GM12892 (cell line): ENCODE measurements at regions not wholly inside any gene's neighbourhood (a gene's known extent, or its start where the extent isn't known, plus 50 kb on each side); places are given as distances from the start of the nearest gene placed in this dataset.
"Not testable (repeated sequence)": the region's sequence is repeated elsewhere in the genome, so short reads cannot be mapped to it uniquely, and the experiment has no call there.

ENCODE experiments used
- DNase-seq: peaks from one replicate; pipeline ENCODE4 v3.0.0; 2011; ENCODE audit not compliant: insufficient read length
- FAIRE-seq: peaks from 2 replicates; lab custom pipeline; 2011; peaks lifted over from hg19 to GRCh38; lab: Jason Lieb, UNC
- POLR2A ChIP-seq: IDR thresholded peaks from 2 replicates; pipeline ENCODE4 v1.6.1; 2011; ENCODE audit warnings: low read depth, low read length, control low read depth
- POLR2AphosphoS5 ChIP-seq: IDR thresholded peaks from 2 replicates; pipeline ENCODE4 v1.6.1; 2011; ENCODE audit warnings: low read depth, low read length, control low read depth
- TAF1 ChIP-seq: IDR thresholded peaks from 2 replicates; pipeline ENCODE4 v1.6.1; 2011; ENCODE audit warnings: low read depth, mild to moderate bottlenecking, control low read depth, low read length, borderline replicate concordance

GRCh38 chr5:124030043-124030491 lies 518.1 kb downstream of the CSNK1G3 start:
- no peak for TF ChIP-seq POLR2A
- TF ChIP-seq POLR2AphosphoS5 = no peak
- TF ChIP-seq TAF1 = no peak
- DNase-seq (no peak), FAIRE-seq (no peak)

GRCh38 chr5:124027441-124027840 lies 515.5 kb downstream of the CSNK1G3 start:
- TF ChIP-seq POLR2A (no peak), POLR2AphosphoS5 (no peak), TAF1 (no peak)
- DNase-seq (no peak), FAIRE-seq (no peak)

- FAIRE-seq = no peak
- no peak for TF ChIP-seq POLR2AphosphoS5
- TF ChIP-seq POLR2A = no peak
- TF ChIP-seq TAF1 = no peak
These were observed 513.4 kb downstream of the CSNK1G3 start for GRCh38 chr5:124025306-124025845.

GRCh38 chr5:124022966-124023365 lies 511.0 kb downstream of the CSNK1G3 start:
- TF ChIP-seq TAF1 (no peak), POLR2A (no peak), POLR2AphosphoS5 (no peak)
- no peak for FAIRE-seq
- DNase-seq = no peak

More at GRCh38 chr5:124025306-124025845, 513.4 kb downstream of the CSNK1G3 start:
- DNase-seq = no peak

GRCh38 chr5:124021776-124022175 lies 509.8 kb downstream of the CSNK1G3 start:
- TF ChIP-seq TAF1 (no peak), POLR2A (no peak), POLR2AphosphoS5 (no peak)
- FAIRE-seq (no peak), DNase-seq (no peak)

- no peak for TF ChIP-seq TAF1
- TF ChIP-seq POLR2AphosphoS5 = no peak
- no peak for TF ChIP-seq POLR2A
- no peak for DNase-seq
- FAIRE-seq = no peak
These were observed 509.2 kb downstream of the CSNK1G3 start for GRCh38 chr5:124021066-124021641.

GRCh38 chr5:124017321-124017720 lies 505.3 kb downstream of the CSNK1G3 start:
- not testable (repeated sequence) for FAIRE-seq, DNase-seq

GRCh38 chr5:124007675-124008398 lies 495.9 kb downstream of the CSNK1G3 start:
- FAIRE-seq = no peak
- no peak for TF ChIP-seq POLR2AphosphoS5
- no peak for TF ChIP-seq POLR2A
- no peak for TF ChIP-seq TAF1

GRCh38 chr5:124001036-124001615 lies 489.1 kb downstream of the CSNK1G3 start:
- TF ChIP-seq POLR2AphosphoS5 (no peak), POLR2A (no peak), TAF1 (no peak)
- DNase-seq (no peak), FAIRE-seq (no peak)

More at GRCh38 chr5:124007675-124008398, 495.9 kb downstream of the CSNK1G3 start:
- no peak for DNase-seq

GRCh38 chr5:124000538-124000937 lies 488.6 kb downstream of the CSNK1G3 start:
- FAIRE-seq = no peak
- TF ChIP-seq POLR2AphosphoS5 (no peak), TAF1 (no peak), POLR2A (no peak)
- no peak for DNase-seq

- FAIRE-seq (no peak), DNase-seq (no peak)
- TF ChIP-seq POLR2AphosphoS5 = no peak
These were observed 485.7 kb downstream of the CSNK1G3 start for GRCh38 chr5:123997462-123998215.

GRCh38 chr5:123997064-123997461 lies 485.1 kb downstream of the CSNK1G3 start:
- FAIRE-seq = no peak
- no peak for TF ChIP-seq TAF1
- TF ChIP-seq POLR2AphosphoS5 = no peak
- TF ChIP-seq POLR2A = no peak
- DNase-seq = no peak
